ENCODE measurements at regions not wholly inside any gene's neighbourhood (a gene's known extent, or its start where the extent isn't known, plus 50 kb on each side); places are given as distances from the start of the nearest gene placed in this dataset.
"Not testable (repeated sequence)": the region's sequence is repeated elsewhere in the genome, so short reads cannot be mapped to it uniquely, and the experiment has no call there.

DNA sequence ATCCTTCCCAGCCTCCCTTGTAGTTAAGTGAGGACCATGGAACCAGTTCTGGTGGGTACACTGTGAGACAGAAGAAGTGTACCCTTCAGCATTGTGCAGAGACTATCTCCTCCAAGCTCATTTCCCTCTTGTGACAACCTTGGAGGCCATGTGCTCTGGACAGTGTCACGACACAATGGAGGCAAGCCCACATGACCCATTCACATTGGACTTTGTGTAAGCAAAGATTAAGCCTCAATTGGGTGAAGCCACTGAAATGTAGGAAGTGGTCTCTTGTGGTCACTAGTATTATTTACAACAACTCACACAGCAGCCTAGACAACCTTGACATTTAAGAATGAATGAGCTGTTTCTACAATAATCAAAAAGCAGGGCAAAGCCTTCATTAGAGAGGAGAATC is 124.2 kb downstream of the INHBA start:
- no peak for DNase-seq

DNA sequence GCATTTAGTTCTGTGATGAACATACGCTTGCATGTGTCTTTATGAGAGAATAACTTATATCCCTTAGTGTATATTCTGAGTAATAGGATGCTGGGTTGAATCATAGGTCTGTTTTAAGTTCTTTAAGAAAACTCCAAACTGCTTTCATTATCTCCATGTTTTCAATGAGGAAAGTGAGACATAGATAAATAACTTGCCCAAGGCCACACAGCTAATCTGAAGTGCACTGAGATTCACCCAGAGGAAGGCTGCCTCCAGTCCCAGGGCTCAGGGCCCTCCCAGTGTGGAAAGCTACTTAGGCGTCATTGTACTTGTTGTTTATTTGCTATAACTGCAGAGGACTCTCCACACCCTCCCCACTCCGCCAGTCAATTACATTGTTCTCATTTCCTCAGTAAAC is 126.7 kb downstream of the INHBA start:
- no peak for DNase-seq

DNA sequence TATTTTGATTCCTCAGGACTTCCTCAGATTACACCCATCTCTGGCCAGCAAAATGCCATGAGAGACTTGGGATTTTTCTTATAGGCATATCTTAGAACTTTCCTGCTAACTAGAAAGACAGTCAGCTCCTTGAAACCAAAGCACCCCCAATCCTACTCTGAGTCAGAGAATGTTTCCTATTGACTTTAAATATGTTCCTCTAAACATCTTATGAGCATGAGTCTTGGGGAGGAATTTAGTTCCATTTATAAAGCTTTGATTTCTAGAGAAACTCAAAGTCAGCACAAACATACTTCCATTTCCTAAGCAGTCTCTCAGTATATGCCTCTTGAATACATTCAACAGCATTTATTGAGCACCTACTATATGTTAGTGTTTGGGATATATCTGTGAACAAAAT is 128.5 kb downstream of the INHBA start:
- no peak for DNase-seq

DNA sequence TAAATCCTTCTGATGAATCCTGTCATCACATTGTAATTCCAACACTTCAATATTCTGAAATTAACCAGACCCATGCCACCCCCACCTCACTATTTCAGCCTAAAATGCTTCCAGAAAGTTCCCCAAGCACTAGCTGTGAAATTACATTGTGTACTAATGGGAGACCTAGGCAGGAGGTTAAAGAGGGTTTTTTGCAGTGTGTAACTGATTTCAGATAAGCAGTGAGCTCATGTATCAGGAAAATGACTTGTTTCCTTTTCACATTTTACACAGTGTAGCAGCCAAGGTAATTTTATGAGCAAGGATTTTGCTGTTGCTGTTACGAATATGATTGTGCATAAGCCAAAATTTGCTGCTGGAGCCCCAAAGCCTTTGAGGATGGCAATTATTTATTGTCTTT is 129.0 kb downstream of the INHBA start:
- no peak for DNase-seq

DNA sequence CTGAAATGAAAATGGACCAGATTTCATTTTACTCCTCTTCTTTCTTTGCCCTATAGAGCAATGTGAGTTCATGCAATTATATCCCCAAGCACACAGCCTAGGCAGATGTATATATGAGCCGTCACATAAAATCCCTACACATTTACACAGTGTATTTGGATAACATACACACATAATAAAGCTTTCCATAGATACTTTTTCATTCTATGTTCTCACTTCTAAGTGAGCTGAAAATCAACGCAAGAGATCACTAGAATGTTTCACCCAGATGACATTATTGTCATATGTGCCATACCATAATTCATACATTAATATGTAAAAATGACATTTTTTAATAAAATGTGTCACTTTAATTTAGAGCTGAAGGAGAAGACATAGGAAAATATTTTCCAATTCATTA is 129.4 kb downstream of the INHBA start:
- DNase-seq: no peak

DNA sequence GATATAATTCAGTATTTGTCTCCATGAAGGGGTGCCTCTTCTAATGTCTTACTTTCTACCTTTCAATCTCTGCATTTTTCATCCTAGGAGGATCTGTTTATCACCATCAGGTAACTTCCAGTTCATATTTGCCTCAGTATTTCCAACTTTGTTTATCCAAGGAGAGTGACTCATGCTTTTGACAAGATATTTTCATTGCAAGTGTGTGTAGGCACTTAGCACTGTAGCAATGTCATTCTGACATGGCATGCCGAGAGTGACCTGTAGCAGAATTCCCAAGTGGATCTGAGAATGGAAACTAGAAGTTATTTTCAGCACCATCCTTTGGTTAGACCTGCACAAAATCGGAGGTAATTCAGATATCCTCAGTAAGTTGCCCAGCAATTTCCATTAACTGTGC is 129.9 kb downstream of the INHBA start:
- DNase-seq: no peak

DNA sequence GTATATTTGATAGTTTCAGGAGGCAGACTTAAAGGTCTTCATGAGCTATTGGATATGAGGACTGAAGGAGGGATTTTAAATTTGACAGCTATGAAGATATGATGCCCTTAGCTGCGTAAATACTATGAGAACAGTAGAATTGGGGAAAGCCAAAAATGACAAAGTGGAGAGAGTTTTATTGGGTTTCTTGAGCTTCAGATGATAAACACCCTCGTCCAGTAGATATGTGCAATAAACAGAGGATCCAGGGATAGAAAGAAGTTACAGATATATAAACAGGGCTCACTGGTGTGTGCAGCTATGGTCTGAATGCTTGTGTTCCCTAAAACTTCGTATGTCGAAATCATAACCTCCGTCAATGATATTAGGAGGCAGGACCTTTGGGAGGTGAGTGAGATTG is 131.3 kb downstream of the INHBA start:
- DNase-seq: no peak

DNA sequence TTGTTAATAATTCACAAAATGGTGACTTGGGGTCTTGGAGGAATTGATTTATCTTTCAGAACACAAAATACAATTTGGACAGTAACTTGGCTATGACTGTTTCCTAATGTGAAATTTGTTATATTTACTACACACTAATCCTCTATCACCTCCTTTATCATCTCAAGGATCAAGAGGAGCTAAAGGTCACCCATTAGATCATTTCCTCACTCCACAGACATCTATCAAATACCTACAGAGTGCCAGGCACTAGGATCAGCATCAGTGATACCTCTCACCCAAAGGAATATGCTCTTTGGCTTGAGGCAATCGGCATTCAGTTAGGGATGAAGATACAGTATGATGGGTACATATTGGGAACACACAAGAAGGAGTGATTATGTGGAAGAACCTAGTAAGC is 132.1 kb downstream of the INHBA start:
- no peak for DNase-seq

DNA sequence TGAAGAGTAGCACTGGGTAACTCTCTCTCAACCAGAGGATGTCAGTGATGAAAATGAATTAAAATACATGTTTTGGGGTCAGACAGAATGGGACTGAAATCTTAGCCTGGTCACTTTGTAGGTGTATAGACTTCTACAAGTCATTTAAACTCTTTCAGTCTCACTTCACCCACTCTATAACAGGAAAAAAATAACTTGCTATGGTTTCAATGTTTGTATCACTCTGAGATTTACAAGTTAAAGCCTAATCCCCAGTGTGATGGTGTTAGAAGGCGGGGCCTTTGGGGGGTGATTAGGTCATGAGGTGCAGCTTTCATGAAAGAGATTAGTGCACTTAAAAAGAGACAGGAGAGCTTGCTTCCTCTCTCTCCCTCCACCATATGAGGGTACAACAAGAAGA is 134.8 kb downstream of the INHBA start:
- DNase-seq: no peak

DNA sequence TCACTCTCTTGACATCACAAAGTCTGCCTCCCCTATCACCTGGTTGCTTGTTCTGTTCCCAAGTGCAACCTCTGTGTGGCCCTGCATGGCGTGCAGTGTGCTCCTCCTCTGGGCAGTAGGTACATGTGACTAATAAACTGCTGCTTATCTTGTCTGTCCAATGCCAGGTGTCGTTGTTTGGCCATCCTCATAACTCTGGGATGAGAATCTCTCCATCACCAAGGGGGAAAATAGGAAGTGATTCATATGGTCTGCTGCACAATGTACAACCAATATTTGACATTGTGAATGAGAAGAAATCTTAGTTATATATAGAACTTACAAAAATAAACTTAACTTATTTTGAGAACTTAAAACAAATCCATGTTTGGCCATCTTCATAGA is 135.2 kb downstream of the INHBA start:
- DNase-seq: no peak

DNA sequence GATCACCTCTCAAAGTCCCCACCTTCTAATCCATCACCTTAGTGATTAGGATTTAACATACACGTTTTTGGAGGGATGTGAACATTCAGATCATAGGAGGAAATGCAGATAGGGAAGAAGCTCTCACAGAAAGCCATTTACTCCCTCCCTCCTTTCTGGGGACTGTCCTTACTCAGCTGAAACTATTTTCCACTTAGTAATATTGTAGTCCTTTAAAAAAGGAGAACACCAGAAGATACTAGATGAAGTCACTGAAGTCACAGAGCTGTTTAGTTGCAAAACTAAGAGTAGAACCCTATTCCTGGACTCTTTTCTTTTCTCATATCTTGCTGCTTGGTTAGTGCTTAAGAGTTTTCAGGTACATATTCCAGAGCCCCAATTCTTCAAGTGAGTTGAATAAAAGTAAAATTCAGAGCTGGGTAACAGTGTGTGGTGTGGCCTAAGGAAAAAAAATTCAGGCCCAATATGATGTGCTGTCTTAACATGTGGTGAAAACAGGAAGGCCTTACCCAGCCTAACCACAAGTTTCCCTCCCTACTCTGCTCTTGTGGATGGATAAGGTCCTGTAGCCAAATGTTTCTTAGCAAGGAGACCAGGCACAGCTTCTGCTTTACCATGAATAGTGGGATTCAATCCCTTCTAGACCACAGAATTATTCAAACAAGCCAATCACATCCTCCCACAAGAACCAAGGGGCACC is 135.7 kb downstream of the INHBA start:
- DNase-seq: no peak

DNA sequence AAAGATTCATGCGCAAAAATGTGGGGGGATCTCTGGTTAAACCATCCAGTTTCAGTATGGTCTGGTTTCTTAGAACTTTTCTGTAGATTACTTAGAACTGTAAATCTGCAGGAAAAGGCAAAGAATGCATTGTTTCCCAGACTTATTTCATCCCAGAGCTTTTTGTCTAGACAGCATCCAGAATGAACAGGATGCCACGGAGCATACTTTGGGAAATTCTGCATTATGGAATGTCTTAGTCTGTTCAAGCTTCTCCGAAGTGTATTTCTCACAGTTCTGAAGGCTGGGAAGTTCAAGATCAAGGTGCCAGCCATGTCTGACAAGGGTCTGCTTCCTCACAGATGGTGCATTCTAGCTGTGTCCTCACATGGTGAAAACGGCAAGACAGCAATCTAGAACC is 136.3 kb downstream of the INHBA start:
- no peak for DNase-seq

DNA sequence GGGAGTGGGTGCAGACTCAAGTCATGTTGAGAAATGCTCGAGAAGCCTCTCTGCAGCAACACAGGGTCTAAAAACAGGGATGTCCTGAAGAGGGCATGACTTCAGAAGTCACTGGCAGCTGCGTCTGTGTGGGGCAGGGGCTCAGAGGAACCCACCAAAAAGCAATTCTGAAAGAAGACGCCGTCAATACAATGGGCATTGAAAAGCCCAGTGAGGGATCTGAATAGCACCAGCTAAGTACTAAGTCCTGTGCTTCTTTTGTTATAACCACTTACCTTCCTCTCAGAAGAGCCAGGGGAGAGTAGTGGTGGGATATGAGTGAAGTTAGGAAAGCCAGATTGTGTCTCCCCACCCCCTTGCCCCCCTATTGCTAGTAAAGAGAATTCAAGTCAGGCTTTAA is 137.2 kb downstream of the INHBA start:
- no peak for DNase-seq

DNA sequence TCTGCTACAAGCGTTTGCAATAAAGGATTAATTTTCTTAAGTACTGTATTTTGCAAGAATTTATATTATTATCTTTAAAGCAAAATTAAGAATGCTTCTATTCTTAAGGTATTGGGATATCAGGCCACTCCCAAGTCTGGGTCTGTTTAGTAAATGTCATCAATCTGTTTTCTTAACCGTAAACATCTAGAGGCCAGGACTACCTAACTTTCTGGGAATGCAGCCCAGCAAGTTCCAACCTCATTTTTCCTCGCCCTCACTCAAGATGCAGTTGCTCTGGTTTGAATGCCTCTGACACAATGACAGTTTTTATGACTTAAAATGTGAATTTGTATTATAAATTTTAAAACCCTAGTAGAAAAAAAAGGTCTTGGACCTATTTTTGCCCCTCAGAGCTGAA is 143.5 kb downstream of the INHBA start:
- DNase-seq: no peak

DNA sequence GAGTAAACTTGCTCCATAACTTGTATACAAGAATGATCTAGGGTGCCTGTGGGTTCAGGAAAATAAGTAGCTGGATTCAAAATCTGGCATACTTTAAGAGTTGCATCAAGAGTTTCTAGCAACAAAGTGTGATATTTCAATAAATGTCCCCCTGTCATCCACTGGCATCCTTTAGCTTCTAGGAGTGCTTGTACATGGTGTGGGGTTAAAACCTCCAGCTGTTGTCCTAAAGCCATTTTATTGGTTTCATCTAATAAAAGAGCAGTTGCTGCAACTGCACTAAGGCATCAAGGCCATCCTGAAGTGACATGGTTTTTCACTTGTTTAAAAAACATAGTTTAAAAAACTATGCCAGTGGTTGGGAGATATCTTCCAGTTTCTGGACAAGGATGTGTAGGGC is 148.4 kb downstream of the INHBA start:
- DNase-seq: no peak

DNA sequence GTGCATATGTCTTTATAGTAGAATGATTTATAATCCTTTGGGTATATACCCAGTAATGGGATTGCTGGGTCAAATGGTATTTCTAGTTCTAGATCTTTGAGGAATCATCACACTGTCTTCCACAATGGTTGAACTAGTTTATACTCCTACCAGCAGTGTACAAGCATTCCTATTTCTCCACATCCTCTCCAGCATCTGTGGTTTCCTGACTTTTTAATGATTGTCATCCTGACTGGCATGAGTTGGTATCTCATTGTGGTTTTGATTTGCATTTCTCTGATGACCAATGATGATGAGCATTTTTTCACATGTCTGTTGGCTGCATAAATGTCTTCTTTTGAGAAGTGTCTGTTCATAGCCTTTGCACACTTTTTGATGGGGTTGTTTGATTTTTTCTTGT is 152.8 kb downstream of the INHBA start:
- DNase-seq: not testable (repeated sequence)

DNA sequence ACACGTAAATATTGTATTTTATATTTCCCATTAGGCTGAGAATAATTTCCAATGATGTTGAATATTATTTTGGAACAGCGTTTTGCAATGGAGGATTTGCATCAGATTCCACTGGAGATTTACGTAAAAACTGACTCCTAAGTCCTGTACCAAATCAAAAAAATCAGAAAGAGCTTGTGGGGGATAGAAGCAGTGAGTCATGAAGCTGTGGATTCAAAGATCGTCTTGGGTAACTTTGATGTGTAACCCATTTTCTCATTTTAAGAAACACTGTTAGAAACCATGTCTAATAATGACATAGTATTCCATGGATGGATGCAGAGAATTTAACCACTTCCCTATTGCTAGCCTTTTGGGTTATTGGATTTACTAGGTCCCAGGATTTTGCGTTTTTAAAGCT is 158.6 kb downstream of the INHBA start:
- DNase-seq: no peak

DNA sequence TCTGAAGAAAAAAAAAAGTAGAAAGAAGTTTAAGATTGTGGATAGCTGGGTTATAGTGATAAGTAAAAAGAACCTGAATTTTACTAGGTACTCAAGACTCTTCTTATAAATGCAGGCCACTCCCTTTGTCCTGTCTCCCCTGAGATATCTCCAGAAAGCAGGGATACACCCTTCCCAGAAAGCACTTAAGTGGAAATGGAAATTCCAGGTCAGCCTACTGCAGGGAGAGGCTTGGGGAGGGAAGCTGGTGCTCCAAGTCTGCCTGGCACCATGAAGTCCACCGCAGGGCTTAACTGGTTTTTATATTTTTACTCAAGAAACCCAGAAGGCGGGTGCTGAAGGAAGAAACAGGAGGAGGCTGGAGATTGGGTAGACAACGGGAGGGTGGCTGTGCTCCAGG is 162.3 kb downstream of the INHBA start:
- no peak for DNase-seq

DNA sequence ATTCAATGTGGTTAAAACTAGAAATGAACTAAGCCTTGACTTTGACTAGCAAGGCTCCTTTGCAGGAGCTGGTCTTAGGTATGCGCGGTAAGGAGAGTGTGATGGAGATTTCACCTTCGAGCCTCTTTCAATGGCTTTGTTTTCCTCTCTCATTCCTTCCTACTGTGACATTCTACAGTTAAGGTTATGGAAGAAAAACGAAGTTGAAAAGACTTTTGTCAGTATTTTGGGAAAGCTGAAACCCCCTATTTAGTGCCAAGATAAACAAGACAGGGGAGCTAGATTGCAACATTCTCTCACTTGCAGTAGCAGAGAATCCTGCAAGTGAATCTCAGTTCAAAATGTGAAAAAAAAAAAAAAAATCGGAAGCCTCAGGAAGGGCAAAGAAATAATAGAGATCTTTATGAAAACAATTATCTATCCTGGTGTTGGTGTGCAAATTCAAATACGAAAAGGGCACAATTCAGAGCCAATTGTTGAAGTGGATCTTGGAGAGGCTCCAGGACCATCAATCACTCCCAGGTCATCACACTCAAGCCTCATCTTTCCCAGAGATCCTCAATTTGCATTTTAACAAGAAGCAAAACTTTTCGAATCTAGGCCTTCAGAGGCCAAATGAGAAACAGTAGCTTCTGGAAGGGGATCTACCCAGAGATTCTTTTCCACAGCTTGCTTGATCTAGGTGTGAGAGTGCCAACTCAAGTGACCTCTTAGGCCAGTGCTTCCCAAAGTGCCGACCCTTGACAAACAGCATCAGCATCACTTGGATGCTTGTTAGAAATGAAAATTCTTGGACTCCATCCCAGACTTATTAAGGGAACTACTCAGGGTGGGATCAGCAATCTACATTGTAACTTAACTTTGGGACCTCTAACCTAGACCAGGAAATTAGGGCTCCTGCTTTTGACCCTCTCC is 163.8 kb downstream of the INHBA start:
- DNase-seq: no peak

DNA sequence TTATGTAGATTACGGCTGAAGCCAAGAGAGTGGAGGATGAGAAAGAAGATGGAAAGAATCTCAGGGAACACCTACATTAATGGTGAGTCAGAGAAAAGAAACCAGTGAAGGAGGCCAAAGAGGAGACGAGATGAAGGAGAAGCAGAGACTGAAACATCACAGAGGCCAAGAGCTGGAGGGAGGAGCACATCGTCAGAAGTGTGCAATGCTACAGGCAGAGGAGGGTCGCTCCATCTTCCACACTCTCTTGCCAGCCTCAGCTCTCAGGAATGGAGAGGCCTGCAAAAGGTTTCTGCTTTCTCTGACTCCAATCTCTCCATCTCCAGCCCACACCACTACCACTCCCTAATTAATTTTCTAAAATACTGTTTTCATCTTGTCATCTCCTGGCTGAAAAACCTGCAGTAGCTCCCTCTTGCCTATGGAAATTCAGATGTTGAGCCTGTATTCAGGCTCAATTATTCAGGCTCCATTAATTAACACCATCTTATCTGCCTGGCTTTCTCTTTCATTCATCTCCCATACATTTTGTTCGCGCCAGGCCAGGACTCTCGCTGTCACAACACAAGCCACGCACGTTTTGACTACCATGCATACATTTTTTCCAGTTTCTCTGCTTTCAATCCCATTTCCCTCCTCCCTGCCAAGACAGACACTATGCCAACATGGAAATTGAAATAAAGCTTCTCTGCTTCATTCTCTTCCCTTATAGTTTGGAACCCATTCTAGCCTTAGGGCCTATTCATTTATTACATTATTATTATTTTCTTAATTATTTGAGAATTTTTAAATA is 165.8 kb downstream of the INHBA start:
- DNase-seq: peak; percentile 43

DNA sequence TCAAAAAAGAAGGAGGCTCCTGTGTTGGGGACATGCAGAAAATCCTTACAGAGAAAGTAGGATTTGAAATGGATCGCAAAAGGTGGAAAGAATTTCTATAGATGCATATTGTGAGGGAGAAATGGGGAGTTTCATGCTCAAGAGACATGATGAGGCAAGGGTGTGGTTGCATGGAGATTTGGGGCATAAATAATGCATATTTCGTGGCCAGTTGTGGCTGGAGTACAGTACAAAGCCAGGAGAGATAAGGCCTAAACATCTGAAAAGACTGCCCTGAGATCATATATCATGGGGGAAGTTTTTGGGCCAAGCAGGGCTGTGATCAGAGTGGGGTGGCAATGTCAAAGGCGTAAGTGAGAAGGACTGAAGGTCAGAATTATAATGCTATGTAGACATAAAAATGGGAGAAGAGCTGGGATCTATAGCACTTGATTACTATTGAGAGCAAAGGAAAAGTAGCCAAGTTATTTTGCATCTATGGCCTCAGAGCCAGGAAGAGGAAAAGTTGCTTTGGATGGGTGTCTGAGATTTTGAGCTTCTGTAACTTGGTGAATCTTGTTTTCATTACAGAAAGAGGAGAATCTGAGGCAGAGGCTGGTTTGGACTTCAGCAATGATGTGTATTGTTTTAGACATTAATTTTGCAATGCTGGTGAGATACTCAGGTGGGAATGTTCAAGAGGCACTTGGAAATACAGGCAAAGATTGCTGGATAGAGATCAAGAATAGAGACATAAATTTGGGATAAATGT is 166.6 kb downstream of the INHBA start:
- DNase-seq: no peak

DNA sequence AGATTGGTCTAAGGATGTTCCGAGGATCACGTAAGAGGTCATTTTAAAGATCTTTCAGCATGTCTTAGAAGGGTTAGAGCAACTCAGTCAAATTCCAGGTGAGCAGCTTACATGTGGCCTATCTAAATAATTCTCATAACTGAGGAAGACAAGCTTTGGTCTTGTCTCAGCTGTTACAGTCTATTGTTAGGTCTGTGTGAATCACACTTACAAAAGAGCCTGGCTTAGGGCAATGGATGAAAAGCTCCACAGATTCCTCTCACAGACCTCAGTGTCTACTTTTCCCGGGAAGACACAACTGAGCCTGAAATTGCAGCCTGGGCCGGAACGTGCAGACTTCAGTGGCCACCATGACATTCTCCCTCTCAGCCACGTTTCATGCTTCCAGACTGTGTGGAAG is 173.1 kb downstream of the INHBA start:
- DNase-seq: no peak

DNA sequence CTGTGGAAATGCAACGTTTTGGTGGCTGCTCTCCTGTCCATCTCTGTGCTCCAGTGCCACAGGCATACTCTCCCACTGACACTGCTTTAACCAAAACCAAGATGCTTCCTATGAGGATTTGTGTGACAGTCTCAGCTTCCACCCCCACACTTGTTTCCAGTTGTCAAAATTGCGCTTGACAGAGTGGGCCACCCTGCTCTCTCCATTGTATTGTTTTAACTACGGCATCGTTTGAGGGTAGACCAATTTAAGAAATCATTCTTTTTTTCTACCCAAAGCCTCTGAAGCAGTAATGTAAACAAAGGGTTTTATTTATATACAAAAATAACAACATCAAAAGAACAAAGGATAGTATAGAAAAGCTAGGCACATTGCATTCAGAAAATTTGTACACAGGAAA is 178.0 kb downstream of the INHBA start:
- DNase-seq: no peak

All from hindlimb muscle (tissue), 1 donor.